Femur (tissue), 1 donor: ENCODE measurements at regions not wholly inside any gene's neighbourhood (a gene's known extent, or its start where the extent isn't known, plus 50 kb on each side); places are given as distances from the start of the nearest gene placed in this dataset.

Experiments
- DNase-seq: peaks from one replicate; pipeline ENCODE4 v3.0.0-alpha.2; 2017

GRCh38 chr2:15720561-15721307 lies 129.1 kb downstream of the DDX1 start:
- DNase-seq = no peak

- DNase-seq = no peak
These were observed 129.9 kb downstream of the DDX1 start for GRCh38 chr2:15721411-15722067.

GRCh38 chr2:15722980-15723379 lies 131.3 kb downstream of the DDX1 start:
- DNase-seq = no peak

GRCh38 chr2:15724235-15724634 lies 132.6 kb downstream of the DDX1 start:
- DNase-seq = no peak

- DNase-seq = no peak
These were observed 133.6 kb downstream of the DDX1 start for GRCh38 chr2:15725101-15725781.

GRCh38 chr2:15725782-15726112 lies 134.1 kb downstream of the DDX1 start:
- no peak for DNase-seq

GRCh38 chr2:15726321-15727057 lies 134.8 kb downstream of the DDX1 start:
- no peak for DNase-seq

- DNase-seq = no peak
These were observed 136.0 kb downstream of the DDX1 start for GRCh38 chr2:15727396-15728244.

GRCh38 chr2:15728245-15728938 lies 136.7 kb downstream of the DDX1 start:
- no peak for DNase-seq

- no peak for DNase-seq
These were observed 137.3 kb downstream of the DDX1 start for GRCh38 chr2:15729001-15729400.

GRCh38 chr2:15729709-15730544 lies 138.3 kb downstream of the DDX1 start:
- no peak for DNase-seq

GRCh38 chr2:15730545-15731212 lies 139.0 kb downstream of the DDX1 start:
- DNase-seq = peak; percentile 94

GRCh38 chr2:15731213-15731888 lies 139.7 kb downstream of the DDX1 start:
- DNase-seq = no peak

- DNase-seq = no peak
These were observed 140.2 kb downstream of the DDX1 start for GRCh38 chr2:15731889-15732271.

GRCh38 chr2:15732341-15733077 lies 140.8 kb downstream of the DDX1 start:
- no peak for DNase-seq

GRCh38 chr2:15733867-15734673 lies 142.4 kb downstream of the DDX1 start:
- no peak for DNase-seq

GRCh38 chr2:15734674-15735483 lies 143.2 kb downstream of the DDX1 start:
- DNase-seq = no peak
